Keratinocyte (primary cell): ENCODE measurements at regions not wholly inside any gene's neighbourhood (a gene's known extent, or its start where the extent isn't known, plus 50 kb on each side); places are given as distances from the start of the nearest gene placed in this dataset.

Experiments
- CTCF ChIP-seq, 3 experiments: IDR thresholded peaks in 1 of 3; conservative IDR thresholded peaks in 1 of 3; optimal IDR thresholded peaks in 1 of 3; 2 replicates in 2 of 3; 3 replicates in 1 of 3; pipeline versions ENCODE3 to v1.5.1; 2011; ENCODE audit warnings: low read length in 3 of 3, mild to moderate bottlenecking in 3 of 3, moderate library complexity in 2 of 3, control low read depth in 1 of 3, inconsistent platforms in 1 of 3; ENCODE audit not compliant: insufficient read depth in 2 of 3; ENCODE audit errors: extremely low read depth in 1 of 3
- EZH2 ChIP-seq: IDR thresholded peaks from one replicate; pipeline ENCODE4 v1.6.1; 2012; ENCODE audit warnings: inconsistent platforms, mild to moderate bottlenecking, low read length, moderate library complexity

GRCh38 chr3:116951610-116952009 is 242.0 kb downstream of the TUSC7 start:
- no peak for TF ChIP-seq CTCF (optimal IDR thresholded peaks at IDR 0.05 in 1 of 3, IDR thresholded peaks at IDR 0.05 in 1 of 3, conservative IDR thresholded peaks at IDR 0.05 in 1 of 3; ENCODE audit: extremely low read depth in 1 of 3, insufficient read depth in 2 of 3, low read length in 3 of 3)
- no peak for TF ChIP-seq EZH2
